Endodermal cell (in vitro differentiated cells): ENCODE measurements at regions not wholly inside any gene's neighbourhood (a gene's known extent, or its start where the extent isn't known, plus 50 kb on each side); places are given as distances from the start of the nearest gene placed in this dataset.
A peak's percentile ranks its signal among the peaks of the same experiment; 100 is the strongest.

Experiments
- DNase-seq: peaks from one replicate; pipeline ENCODE4 v3.0.0-alpha.2; 2017
- H3K27ac ChIP-seq: 2 replicates; pipeline ENCODE4 v1.5.1; 2013; ENCODE audit warnings: mild to moderate bottlenecking, low read depth, low read length, moderate library complexity
- H3K27me3 ChIP-seq: 2 replicates; pipeline ENCODE4 v1.6.1; 2013; ENCODE audit warnings: mild to moderate bottlenecking, low read length, moderate library complexity; ENCODE audit not compliant: insufficient read depth, control insufficient read depth, poor library complexity, severe bottlenecking
- H3K36me3 ChIP-seq: 2 replicates; pipeline ENCODE4 v1.7.0; 2013; ENCODE audit warnings: mild to moderate bottlenecking, low read length, moderate library complexity; ENCODE audit not compliant: control insufficient read depth, insufficient read depth
- H3K4me1 ChIP-seq: one replicate; pipeline ENCODE4 v1.7.0; 2013; ENCODE audit warnings: low read length; ENCODE audit not compliant: control insufficient read depth, insufficient read depth
- H3K4me3 ChIP-seq: 2 replicates; pipeline ENCODE4 v1.5.1; 2013; ENCODE audit warnings: mild to moderate bottlenecking, low read length, moderate library complexity
- H3K9ac ChIP-seq: 2 replicates; pipeline ENCODE4 v1.6.1; 2013; ENCODE audit warnings: mild to moderate bottlenecking, low read length, moderate library complexity; ENCODE audit not compliant: poor library complexity, severe bottlenecking; ENCODE audit errors: extremely low read depth
- H3K9me3 ChIP-seq: 2 replicates; pipeline ENCODE4 v1.6.1; 2013; ENCODE audit warnings: mild to moderate bottlenecking, low read length, moderate library complexity; ENCODE audit not compliant: control insufficient read depth
- H3K27ac Mint-ChIP-seq: 2 replicates; pipeline ENCODE4 v1.8.0; 2020; ENCODE audit warnings: mixed read lengths
- H3K27me3 Mint-ChIP-seq: 2 replicates; pipeline ENCODE4 v1.8.0; 2021; ENCODE audit warnings: mild to moderate bottlenecking, mixed read lengths; ENCODE audit not compliant: insufficient read depth
- H3K36me3 Mint-ChIP-seq: 2 replicates; pipeline ENCODE4 v1.8.0; 2020; ENCODE audit warnings: low read depth, mixed read lengths
- H3K4me1 Mint-ChIP-seq: 2 replicates; pipeline ENCODE4 v1.8.0; 2020; ENCODE audit warnings: mixed read lengths
- H3K4me3 Mint-ChIP-seq: 2 replicates; pipeline ENCODE4 v1.8.0; 2020; ENCODE audit warnings: mild to moderate bottlenecking, moderate library complexity, mixed read lengths
- H3K9me3 Mint-ChIP-seq: 2 replicates; pipeline ENCODE4 v1.8.0; 2020; ENCODE audit warnings: mild to moderate bottlenecking, mixed read lengths
- CTCF ChIP-seq: fragments of 200-600 bp; sonication (generic); conservative IDR thresholded peaks from 2 replicates; pipeline ENCODE4 v1.5.0; 2021; ENCODE audit warnings: antibody characterized with exemption, mild to moderate bottlenecking
- WGBS, 2 experiments: methylation state at CpG; one replicate each; pipeline versions ENCODE4 v1.1.5 to v1.1.7; 2013; ENCODE audit warnings: missing lambda C conversion rate in 2 of 2, mixed read lengths in 1 of 2; ENCODE audit not compliant: insufficient coverage in 1 of 2, insufficient read length in 1 of 2; 5-methylcytosine and 5-hydroxymethylcytosine counted together

- no peaks in the 10 kb centered on the region for H3K4me1 ChIP-seq
- Mint-ChIP-seq H3K27me3 (no peaks in the 10 kb centered on the region), H3K27ac (no peak overlapping the region), H3K36me3 (no peaks in the 10 kb centered on the region), H3K4me3 (no peak overlapping the region), H3K4me1 (peaks cover 7% of the 10 kb centered on the region), H3K9me3 (no peaks in the 10 kb centered on the region)
- no peak for DNase-seq
- H3K27me3 ChIP-seq: no peaks in the 10 kb centered on the region
- WGBS, 2 experiments: 94 to 100% methylated on average over 1 of the region's 1 CpG
- no peaks in the 10 kb centered on the region for H3K36me3 ChIP-seq
- no peak for TF ChIP-seq CTCF
- H3K9me3 ChIP-seq: no peaks in the 10 kb centered on the region
- no peak overlapping the region for H3K27ac ChIP-seq
- H3K4me3 ChIP-seq: no peak overlapping the region
- H3K9ac ChIP-seq: no peak overlapping the region
These were observed 58.4 kb downstream of the HMHB1 start for GRCh38 chr5:143870362-143870761.

DNA sequence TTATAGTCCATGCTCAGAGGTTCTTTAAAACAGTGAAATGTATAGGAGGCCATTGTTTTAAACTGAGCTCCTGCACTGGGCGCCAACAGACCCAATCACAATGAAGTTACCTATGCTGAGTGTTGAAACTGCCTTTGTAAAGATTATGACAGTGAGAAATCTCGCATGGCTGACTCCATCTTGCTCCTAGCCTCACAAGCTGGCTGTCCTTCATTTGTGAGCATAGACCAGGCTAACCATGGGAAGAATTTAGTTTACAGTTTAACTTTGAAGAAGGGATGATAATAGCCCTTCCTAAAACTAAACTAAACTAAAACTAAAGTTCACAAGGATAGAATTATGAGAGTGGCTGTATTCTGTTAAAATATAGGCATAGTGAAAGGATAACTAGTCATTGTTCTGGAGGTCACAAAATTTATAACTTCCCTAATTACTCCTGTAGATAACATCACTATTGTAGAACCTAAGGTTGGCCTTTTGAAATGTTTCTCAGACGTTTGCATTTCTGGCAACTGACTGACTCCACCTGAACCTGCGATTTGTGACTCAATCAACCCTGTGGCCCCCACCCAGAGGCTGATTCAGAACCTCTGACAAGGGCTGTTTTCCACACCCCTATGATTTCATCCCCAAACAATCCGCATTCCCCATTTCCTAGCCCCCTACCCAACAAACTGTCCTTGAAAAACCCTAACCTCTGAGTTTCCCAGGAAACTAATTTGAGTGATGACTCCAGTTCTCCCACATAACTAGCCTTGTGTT is 59.1 kb downstream of the HMHB1 start:
- Histone ChIP-seq H3K27ac (no peak overlapping the region), H3K4me3 (no peak overlapping the region), H3K27me3 (no peaks in the 10 kb centered on the region), H3K9me3 (no peaks in the 10 kb centered on the region), H3K36me3 (no peaks in the 10 kb centered on the region), H3K4me1 (no peaks in the 10 kb centered on the region), H3K9ac (no peak overlapping the region)
- Mint-ChIP-seq H3K4me1 (peaks cover 6% of the 10 kb centered on the region), H3K27me3 (no peaks in the 10 kb centered on the region), H3K9me3 (no peaks in the 10 kb centered on the region), H3K4me3 (no peak overlapping the region), H3K27ac (peak overlapping the region; percentile 61), H3K36me3 (no peaks in the 10 kb centered on the region)
- WGBS, 2 experiments: 77 to 83% methylated on average over 4 to 5 of the region's 5 CpGs
- DNase-seq: peak; percentile 49
- no peak for TF ChIP-seq CTCF

DNA sequence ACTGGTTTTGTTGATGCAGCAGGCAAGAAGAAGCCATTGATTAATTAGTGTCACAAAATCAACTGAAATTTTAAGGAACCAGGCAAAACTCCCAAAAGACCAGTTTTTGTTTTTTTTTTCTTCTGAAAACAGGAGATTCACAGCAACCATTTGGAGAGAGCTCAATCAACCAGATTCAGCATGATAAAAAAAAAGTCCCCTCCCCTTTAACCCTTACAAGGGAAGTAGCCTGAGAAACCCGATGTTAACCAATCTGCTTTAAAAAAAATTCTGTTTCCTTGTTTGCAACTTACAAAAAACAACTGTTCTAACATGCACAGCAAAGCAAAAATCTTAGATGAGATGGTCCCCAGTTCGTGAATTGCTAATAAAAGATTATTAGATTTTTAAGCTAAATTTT is 59.7 kb downstream of the HMHB1 start:
- Mint-ChIP-seq H3K27me3 (no peaks in the 10 kb centered on the region), H3K36me3 (no peaks in the 10 kb centered on the region), H3K9me3 (no peaks in the 10 kb centered on the region), H3K27ac (peak overlapping the region; percentile 61), H3K4me3 (no peak overlapping the region), H3K4me1 (peaks cover 6% of the 10 kb centered on the region)
- Histone ChIP-seq H3K4me3 (no peak overlapping the region), H3K4me1 (no peaks in the 10 kb centered on the region), H3K27ac (no peak overlapping the region), H3K9ac (no peak overlapping the region), H3K27me3 (no peaks in the 10 kb centered on the region), H3K9me3 (no peaks in the 10 kb centered on the region), H3K36me3 (no peaks in the 10 kb centered on the region)
- TF ChIP-seq CTCF: no peak
- 63 to 80% methylated on average over 1 to 2 of the region's 2 CpGs for WGBS, 2 experiments
- no peak for DNase-seq
